ENCODE measurements at regions not wholly inside any gene's neighbourhood (a gene's known extent, or its start where the extent isn't known, plus 50 kb on each side); places are given as distances from the start of the nearest gene placed in this dataset.

DNA sequence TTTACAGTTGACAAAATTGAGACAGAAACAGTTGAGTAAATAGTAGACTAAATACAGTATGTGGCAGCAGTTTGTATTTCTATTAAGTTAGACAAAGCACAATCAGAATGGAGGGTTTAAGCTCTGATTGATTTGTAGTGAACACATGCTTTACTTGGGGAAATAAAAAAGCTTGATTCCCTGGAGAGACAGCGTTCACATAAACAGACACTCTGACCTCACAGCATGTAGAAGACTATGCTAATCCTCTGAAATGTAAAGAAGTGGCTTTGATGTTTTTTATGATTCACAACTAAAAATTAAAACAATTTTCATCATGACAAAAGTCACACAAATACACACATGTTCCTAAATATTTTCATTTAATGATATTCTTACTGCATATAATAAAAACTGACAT is 126.9 kb upstream of the FAM83B start:
- Mint-ChIP-seq H3K36me3 (ENCODE audit: low read depth) (no peaks in the 10 kb centered on the region), H3K27ac (no peak overlapping the region), H3K4me1 (no peaks in the 10 kb centered on the region), H3K9me3 (no peaks in the 10 kb centered on the region), H3K4me3 (no peak overlapping the region), H3K27me3 (no peaks in the 10 kb centered on the region)
- no peak for DNase-seq
- intact Hi-C loops (cut with micrococcal nuclease) = loop anchor here (2.0 to 5.0 kb wide), 3 partner anchors 348 to 742 kb away; no protein-coding TSS in a partner anchor

DNA sequence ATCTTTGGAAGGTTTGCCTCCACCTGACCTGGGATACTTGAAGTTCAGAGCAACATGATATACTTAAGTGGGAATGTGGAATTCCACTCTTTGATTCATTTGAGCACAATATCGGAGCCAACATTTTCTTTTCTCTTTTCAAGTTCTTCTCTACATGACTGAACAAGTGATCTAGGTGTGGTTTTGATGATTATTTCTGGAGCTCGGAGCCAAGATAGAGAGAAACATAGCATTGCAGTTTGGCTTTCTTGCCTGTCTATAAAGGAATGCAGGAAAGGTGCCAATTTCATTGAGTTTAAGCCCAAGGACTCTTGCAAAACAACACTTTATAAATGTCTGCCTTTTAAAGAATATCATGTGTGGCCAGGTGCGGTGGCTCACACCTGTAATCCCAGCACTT is 124.2 kb upstream of the FAM83B start:
- no peak overlapping the region for H3K4me3 Mint-ChIP-seq
- H3K27me3 Mint-ChIP-seq = no peaks in the 10 kb centered on the region
- intact Hi-C loops (cut with micrococcal nuclease) = no loop called here
- H3K9me3 Mint-ChIP-seq = no peaks in the 10 kb centered on the region
- no peaks in the 10 kb centered on the region for H3K4me1 Mint-ChIP-seq
- no peak overlapping the region for H3K27ac Mint-ChIP-seq
- no peaks in the 10 kb centered on the region for H3K36me3 Mint-ChIP-seq (ENCODE audit: low read depth)
- no peak for DNase-seq

DNA sequence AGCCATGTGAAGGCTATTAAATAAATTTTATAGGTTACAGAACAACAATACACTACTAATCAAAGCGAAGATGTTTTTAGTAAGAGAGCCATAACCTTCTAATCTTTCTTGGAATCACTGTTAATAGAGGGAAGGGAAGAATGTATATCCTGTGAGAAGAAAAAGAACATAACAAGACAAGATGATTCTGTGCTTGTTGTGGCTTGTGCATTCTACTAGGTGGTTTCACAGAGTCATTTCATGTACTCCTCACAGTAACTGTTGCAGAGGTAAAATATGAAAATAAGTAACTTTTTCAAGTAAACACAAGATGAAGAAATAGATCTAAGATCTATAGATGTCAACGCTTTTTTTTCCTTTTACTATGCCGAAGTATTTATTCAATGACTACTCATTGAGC is 116.9 kb upstream of the FAM83B start:
- intact Hi-C loops (cut with micrococcal nuclease) = no loop called here
- no peaks in the 10 kb centered on the region for H3K9me3 Mint-ChIP-seq
- DNase-seq = no peak
- no peaks in the 10 kb centered on the region for H3K36me3 Mint-ChIP-seq (ENCODE audit: low read depth)
- H3K4me3 Mint-ChIP-seq = no peak overlapping the region
- no peaks in the 10 kb centered on the region for H3K27me3 Mint-ChIP-seq
- no peak overlapping the region for H3K27ac Mint-ChIP-seq
- no peaks in the 10 kb centered on the region for H3K4me1 Mint-ChIP-seq

DNA sequence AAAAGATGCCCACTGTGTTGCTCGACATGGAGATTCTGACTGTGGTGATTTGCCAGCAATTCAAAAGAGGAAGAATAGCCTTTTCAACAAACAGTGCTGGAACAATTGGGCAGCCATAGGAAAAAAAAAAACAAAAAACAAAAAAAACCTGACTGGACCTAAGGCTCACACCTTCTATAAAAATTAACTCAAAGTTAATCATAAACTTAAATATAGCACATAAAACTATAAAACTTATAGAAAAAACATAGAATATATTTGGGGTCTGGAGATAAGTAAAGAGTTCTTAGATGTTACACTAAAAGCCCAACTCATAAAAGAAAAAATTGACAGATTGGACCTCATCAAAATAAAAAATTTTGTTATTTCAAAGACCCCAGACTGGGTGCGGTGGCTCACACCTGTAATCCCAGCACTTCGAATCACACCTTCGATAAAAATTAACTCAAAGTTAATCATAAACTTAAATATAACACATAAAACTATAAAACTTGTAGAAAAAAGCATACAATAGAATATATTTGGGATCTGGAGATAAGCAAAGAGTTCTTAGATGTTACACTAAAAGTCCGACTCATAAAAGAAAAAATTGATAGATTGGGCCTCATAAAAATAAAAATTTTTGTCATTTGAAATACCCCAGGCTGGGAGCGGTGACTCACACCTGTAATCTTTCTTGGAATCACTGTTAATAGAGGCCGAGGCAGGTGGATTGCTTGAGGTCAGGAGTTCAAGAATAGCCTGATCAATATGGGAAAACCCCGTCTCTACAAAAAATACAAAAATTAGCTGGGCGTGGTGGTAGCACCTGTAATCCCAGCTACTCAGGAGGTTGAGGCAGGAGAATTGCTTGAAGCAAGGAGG is 115.6 kb upstream of the FAM83B start:
- no peaks in the 10 kb centered on the region for H3K27me3 Mint-ChIP-seq
- H3K4me3 Mint-ChIP-seq = no peak overlapping the region
- intact Hi-C loops (cut with micrococcal nuclease) = no loop called here
- no peak overlapping the region for H3K27ac Mint-ChIP-seq
- DNase-seq = no peak
- H3K9me3 Mint-ChIP-seq = no peaks in the 10 kb centered on the region
- no peaks in the 10 kb centered on the region for H3K4me1 Mint-ChIP-seq
- H3K36me3 Mint-ChIP-seq (ENCODE audit: low read depth) = no peaks in the 10 kb centered on the region

GRCh38 chr6:54737247-54737646 is 109.3 kb upstream of the FAM83B start:
- H3K4me3 Mint-ChIP-seq = no peak overlapping the region

GRCh38 chr6:54747955-54748354 is 98.6 kb upstream of the FAM83B start:
- Mint-ChIP-seq H3K4me3 (no peak overlapping the region), H3K27ac (no peak overlapping the region), H3K4me1 (no peaks in the 10 kb centered on the region), H3K9me3 (peaks cover 5% of the 10 kb centered on the region), H3K27me3 (no peaks in the 10 kb centered on the region), H3K36me3 (ENCODE audit: low read depth) (no peaks in the 10 kb centered on the region)
- intact Hi-C loops (cut with micrococcal nuclease) = no loop called here
- DNase-seq = no peak

More at GRCh38 chr6:54737247-54737646, 109.3 kb upstream of the FAM83B start:
- Mint-ChIP-seq H3K27ac (no peak overlapping the region), H3K27me3 (no peaks in the 10 kb centered on the region), H3K9me3 (no peaks in the 10 kb centered on the region), H3K4me1 (no peaks in the 10 kb centered on the region), H3K36me3 (ENCODE audit: low read depth) (no peaks in the 10 kb centered on the region)
- DNase-seq = no peak
- intact Hi-C loops (cut with micrococcal nuclease) = no loop called here

DNA sequence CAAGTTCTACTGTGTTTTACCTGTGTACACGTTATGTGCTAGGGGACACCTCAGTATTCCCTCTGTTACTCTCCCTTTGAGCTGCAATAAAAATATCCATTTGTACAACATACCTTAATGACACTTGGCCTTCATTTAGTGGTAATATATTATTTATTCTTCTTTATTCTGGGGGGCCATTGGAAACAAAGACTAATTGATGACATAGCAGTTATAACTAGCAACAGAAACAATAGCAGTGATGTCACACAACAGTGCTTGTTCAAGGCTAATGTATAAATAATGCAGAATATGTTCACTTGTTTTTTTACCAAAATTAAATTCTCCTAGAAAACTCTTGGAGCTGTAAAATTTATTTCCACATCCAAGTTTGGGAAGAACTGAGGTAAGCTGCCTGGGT is 92.2 kb upstream of the FAM83B start:
- Mint-ChIP-seq H3K9me3 (no peaks in the 10 kb centered on the region), H3K36me3 (ENCODE audit: low read depth) (no peaks in the 10 kb centered on the region), H3K4me1 (no peaks in the 10 kb centered on the region), H3K4me3 (no peak overlapping the region), H3K27ac (no peak overlapping the region), H3K27me3 (no peaks in the 10 kb centered on the region)
- intact Hi-C loops (cut with micrococcal nuclease) = no loop called here
- no peak for DNase-seq

GRCh38 chr6:54758340-54758739 is 88.2 kb upstream of the FAM83B start:
- Mint-ChIP-seq H3K27ac (no peak overlapping the region), H3K36me3 (ENCODE audit: low read depth) (no peaks in the 10 kb centered on the region), H3K4me3 (no peak overlapping the region), H3K27me3 (no peaks in the 10 kb centered on the region), H3K9me3 (no peaks in the 10 kb centered on the region), H3K4me1 (no peaks in the 10 kb centered on the region)
- intact Hi-C loops (cut with micrococcal nuclease) = no loop called here
- DNase-seq = no peak

DNA sequence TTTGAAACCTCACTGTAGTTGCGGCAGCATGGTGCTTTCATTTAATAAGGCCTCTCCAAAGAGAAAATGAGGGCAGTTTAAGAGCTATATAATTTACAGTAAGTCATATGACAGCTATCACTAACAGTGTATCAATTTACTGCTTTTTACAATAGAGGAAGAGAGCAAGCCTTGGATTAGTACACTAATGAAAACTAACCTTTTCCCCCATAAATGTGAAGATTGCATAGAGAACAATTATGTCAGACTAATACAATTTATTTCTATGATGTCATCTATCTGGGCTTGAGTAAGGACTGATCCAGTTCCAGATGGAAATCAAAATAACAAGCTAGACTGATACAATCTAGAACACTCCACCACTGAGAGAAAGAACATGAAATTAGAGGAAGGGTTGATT is 78.1 kb upstream of the FAM83B start:
- intact Hi-C loops (cut with micrococcal nuclease) = no loop called here
- no peak for DNase-seq
- H3K27me3 Mint-ChIP-seq = no peaks in the 10 kb centered on the region
- H3K27ac Mint-ChIP-seq = no peak overlapping the region
- H3K4me3 Mint-ChIP-seq = no peak overlapping the region
- no peaks in the 10 kb centered on the region for H3K9me3 Mint-ChIP-seq
- no peaks in the 10 kb centered on the region for H3K4me1 Mint-ChIP-seq
- H3K36me3 Mint-ChIP-seq (ENCODE audit: low read depth) = no peaks in the 10 kb centered on the region

GRCh38 chr6:54770328-54770727 is 76.2 kb upstream of the FAM83B start:
- intact Hi-C loops (cut with micrococcal nuclease) = no loop called here
- Mint-ChIP-seq H3K4me1 (no peaks in the 10 kb centered on the region), H3K4me3 (no peak overlapping the region)

DNA sequence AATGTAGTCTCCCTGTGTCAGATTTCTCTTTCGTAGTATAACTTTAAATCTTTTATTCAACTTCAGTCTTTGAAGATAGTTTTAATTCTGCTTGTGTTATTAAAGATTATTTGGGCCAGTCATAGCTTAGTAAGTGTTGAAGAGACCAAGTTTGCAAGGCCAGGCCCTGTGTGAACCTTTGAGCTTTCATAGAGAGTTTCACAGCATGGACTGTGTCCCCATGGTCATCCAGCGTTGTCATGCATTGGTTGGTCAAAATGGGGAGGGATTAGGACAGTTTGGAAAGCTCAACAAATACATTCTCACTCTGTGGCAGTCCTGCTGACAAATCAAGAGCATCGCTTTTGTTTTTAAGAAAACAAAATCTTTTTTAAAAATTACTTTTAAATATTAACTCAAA is 74.6 kb upstream of the FAM83B start:
- Mint-ChIP-seq H3K4me1 (no peaks in the 10 kb centered on the region), H3K27ac (no peak overlapping the region), H3K4me3 (no peak overlapping the region), H3K27me3 (no peaks in the 10 kb centered on the region), H3K36me3 (ENCODE audit: low read depth) (no peaks in the 10 kb centered on the region), H3K9me3 (no peaks in the 10 kb centered on the region)
- DNase-seq = no peak
- intact Hi-C loops (cut with micrococcal nuclease) = no loop called here

More at GRCh38 chr6:54770328-54770727, 76.2 kb upstream of the FAM83B start:
- Mint-ChIP-seq H3K27ac (no peak overlapping the region), H3K27me3 (no peaks in the 10 kb centered on the region), H3K9me3 (no peaks in the 10 kb centered on the region), H3K36me3 (ENCODE audit: low read depth) (no peaks in the 10 kb centered on the region)
- DNase-seq = no peak

DNA sequence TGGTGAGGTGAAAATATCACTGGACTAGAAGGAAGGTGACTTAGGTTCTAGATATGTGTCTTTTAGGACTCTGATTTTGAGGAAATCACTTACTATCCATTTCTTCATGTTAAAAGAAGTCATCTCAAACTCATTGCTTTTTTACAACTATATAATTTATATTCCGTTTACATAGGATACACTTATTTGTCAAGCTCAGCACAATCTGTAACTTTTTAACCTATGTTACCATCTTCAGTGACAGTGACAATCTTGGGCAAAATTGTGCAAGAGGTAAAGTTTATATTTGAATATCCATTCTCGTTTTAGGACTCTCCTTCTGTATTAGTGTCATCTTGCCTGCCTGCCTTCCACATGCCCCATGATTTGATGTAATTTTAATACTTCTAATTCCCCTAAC is 74.0 kb upstream of the FAM83B start:
- H3K4me3 Mint-ChIP-seq = no peak overlapping the region
- H3K27me3 Mint-ChIP-seq = no peaks in the 10 kb centered on the region
- intact Hi-C loops (cut with micrococcal nuclease) = no loop called here
- no peaks in the 10 kb centered on the region for H3K9me3 Mint-ChIP-seq
- H3K27ac Mint-ChIP-seq = no peak overlapping the region
- no peaks in the 10 kb centered on the region for H3K36me3 Mint-ChIP-seq (ENCODE audit: low read depth)
- no peaks in the 10 kb centered on the region for H3K4me1 Mint-ChIP-seq
- DNase-seq = no peak

DNA sequence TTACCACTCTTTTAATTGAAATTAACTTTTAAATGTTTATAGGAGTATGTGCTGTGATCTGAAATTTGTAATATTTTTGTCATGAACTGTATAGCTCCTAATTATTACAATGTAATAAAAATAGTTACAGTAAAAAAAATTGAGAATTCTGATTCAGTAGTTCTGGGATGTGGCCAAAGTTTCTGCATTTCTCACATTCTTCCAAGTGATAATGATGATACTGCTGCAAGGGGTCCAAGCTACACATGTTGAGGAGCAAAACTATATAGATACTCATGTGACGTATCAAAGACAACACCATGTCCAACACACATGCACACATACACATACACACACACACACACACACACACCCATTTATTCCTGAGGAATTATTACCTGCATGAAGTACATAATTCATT is 71.0 kb upstream of the FAM83B start:
- no peaks in the 10 kb centered on the region for H3K27me3 Mint-ChIP-seq
- no peak overlapping the region for H3K27ac Mint-ChIP-seq

DNA sequence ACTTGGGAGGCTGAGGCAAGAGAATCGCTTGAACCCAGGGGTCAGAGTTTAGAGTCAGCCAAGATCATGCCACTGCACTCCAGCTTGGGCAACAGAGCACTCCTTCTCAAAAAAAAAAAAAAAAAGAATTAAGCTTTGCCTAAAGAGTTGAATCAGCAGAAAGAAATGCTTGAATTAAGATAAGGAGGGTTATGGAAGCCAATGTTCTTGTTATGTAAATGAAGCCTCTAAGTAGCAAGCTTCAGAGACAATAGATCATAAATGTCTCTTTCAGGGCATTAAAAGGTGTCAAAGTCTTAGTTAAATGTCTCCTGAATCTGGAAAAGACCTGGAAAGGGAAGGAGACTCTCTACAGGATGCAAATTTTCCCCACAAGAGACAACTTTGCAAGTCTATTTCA is 69.7 kb upstream of the FAM83B start:
- Mint-ChIP-seq H3K27me3 (no peaks in the 10 kb centered on the region), H3K4me1 (no peaks in the 10 kb centered on the region), H3K4me3 (no peak overlapping the region), H3K36me3 (ENCODE audit: low read depth) (no peaks in the 10 kb centered on the region), H3K9me3 (no peaks in the 10 kb centered on the region), H3K27ac (no peak overlapping the region)
- intact Hi-C loops (cut with micrococcal nuclease) = no loop called here
- DNase-seq = no peak

More for the DNA sequence above, 71.0 kb upstream of the FAM83B start:
- Mint-ChIP-seq H3K4me3 (no peak overlapping the region), H3K4me1 (no peaks in the 10 kb centered on the region), H3K36me3 (ENCODE audit: low read depth) (no peaks in the 10 kb centered on the region), H3K9me3 (no peaks in the 10 kb centered on the region)
- no peak for DNase-seq
- intact Hi-C loops (cut with micrococcal nuclease) = no loop called here

DNA sequence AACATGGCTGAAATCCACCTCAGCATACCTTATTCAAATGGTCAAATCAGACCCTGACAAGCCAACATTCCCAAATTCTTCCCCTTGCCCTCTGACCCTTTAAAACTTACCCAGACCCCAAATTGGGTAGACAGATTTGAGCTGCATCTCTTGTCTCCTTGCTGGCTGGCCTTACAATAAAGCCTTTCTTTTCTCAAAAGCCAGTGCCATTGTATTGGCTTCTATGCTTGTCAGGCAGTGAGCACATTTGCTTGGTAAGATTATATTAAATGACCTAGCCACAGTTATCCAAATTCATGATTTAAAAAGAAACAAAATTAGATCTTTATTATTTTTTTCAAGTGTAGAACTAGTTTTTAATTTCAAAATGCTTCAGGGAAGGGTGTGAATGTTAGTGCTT is 67.8 kb upstream of the FAM83B start:
- no peak for DNase-seq
- H3K4me3 Mint-ChIP-seq = no peak overlapping the region
- H3K27me3 Mint-ChIP-seq = no peaks in the 10 kb centered on the region
- H3K27ac Mint-ChIP-seq = no peak overlapping the region
- H3K36me3 Mint-ChIP-seq (ENCODE audit: low read depth) = no peaks in the 10 kb centered on the region
- no peaks in the 10 kb centered on the region for H3K4me1 Mint-ChIP-seq
- intact Hi-C loops (cut with micrococcal nuclease) = no loop called here
- no peaks in the 10 kb centered on the region for H3K9me3 Mint-ChIP-seq
